ENCODE measurements at regions not wholly inside any gene's neighbourhood (a gene's known extent, or its start where the extent isn't known, plus 50 kb on each side); places are given as distances from the start of the nearest gene placed in this dataset.

DNA sequence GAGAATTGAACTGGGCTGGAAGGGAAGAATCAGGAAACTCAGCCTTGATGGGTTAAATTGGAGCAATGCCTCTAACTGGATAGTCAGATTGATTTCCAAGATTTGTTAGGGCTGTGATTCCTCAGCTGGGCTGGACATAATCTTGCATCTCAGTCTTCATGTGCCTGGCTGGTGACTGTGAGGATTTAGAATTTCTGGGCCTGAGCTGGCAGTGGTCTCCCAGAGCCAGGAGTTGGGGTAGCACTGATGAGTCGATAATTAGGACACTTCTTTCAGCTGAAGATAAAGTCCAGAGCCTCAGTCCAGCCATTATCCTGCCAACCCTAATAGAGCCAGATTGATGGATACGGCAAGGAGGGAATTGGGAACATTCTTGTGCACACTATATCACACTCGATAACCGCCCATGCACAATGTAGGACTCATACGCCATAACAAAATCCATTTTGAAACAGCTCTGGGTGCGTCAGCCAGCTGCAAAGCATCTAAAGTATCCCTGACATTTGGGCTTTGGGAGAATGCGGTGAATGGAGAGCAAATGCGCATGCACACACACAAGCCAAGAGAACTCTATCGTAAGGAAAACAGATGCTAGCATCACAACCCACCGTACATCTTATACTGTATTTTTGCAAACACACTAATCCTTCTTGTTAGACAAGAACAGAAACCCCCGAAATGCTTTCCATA lies 405.1 kb upstream of the KLF4 start:
- Histone ChIP-seq H3K9me3 (peaks cover 0 to 3% (median 0%) of the 10 kb centered on the region in 3 donors), H3K36me3 (no peaks in the 10 kb centered on the region), H3K27me3 (no peaks in the 10 kb centered on the region), H3K4me3 (no peak overlapping the region), H3K4me1 (no peaks in the 10 kb centered on the region), H3K27ac (no peak overlapping the region)
- intact Hi-C loops (cut with DNase I; ENCODE audit: low total_unique reads) = no loop called here
- no peak for DNase-seq
- TF ChIP-seq, protein P1, sequence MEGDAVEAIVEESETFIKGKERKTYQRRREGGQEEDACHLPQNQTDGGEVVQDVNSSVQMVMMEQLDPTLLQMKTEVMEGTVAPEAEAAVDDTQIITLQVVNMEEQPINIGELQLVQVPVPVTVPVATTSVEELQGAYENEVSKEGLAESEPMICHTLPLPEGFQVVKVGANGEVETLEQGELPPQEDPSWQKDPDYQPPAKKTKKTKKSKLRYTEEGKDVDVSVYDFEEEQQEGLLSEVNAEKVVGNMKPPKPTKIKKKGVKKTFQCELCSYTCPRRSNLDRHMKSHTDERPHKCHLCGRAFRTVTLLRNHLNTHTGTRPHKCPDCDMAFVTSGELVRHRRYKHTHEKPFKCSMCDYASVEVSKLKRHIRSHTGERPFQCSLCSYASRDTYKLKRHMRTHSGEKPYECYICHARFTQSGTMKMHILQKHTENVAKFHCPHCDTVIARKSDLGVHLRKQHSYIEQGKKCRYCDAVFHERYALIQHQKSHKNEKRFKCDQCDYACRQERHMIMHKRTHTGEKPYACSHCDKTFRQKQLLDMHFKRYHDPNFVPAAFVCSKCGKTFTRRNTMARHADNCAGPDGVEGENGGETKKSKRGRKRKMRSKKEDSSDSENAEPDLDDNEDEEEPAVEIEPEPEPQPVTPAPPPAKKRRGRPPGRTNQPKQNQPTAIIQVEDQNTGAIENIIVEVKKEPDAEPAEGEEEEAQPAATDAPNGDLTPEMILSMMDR (IDR thresholded peaks at IDR 0.05) = no peak

DNA sequence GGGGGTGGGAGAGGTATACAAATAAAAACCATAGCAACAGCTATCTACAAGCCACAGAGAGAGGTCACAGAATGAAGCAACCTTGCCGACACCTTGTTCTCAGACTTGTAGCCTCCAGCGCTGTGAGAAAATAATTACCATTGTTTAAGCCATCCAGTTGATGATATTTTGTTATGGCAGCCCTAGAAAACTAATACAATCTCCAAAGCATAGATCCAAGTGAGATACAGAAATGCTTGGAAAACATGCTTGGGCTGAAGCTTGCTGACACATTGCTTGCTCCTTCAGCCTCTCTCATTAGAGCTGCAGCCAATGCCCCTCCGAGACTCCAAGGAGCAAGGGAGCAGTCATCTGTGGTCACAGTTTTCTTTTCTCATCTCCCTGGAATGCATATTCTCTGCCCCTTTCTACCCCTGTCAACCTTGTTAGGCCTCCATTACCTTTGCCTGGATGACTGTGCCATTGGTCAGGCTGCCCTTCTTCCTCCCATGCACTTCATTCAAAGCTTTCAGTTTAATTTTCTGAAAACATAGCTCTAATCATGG lies 401.4 kb upstream of the KLF4 start:
- H3K27ac ChIP-seq = no peak overlapping the region

DNA sequence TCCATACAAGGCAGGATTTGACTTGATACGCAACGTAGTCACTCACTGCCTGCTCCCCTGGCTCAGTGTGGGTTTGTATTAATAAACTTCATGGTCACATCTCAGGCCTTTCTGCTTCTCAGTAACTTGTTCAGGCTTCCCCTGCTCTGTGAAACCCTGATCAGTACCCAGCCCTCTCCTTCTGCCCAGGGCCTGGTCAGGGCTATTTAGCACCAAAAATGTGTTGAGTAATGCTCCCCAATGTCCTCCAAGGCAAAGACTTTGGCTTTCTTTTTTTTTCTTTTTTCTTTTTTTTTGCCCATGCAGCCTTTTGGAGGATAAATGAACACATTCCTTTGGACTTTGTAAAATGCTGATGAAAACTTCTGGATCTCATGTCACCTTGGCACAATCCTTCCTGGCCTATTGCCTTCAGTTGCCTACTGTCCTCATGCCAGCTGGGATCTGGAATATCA lies 399.2 kb upstream of the KLF4 start:
- Histone ChIP-seq H3K36me3 (no peaks in the 10 kb centered on the region), H3K4me3 (no peak overlapping the region), H3K27ac (no peak overlapping the region), H3K27me3 (no peaks in the 10 kb centered on the region), H3K9me3 (peaks cover 0 to 3% (median 0%) of the 10 kb centered on the region in 3 donors), H3K4me1 (peaks cover 0 to 8% (median 2%) of the 10 kb centered on the region in 4 donors)
- DNase-seq = no peak
- TF ChIP-seq, protein P1 (IDR thresholded peaks at IDR 0.05) = no peak
- intact Hi-C loops (cut with DNase I; ENCODE audit: low total_unique reads) = no loop called here

More for the DNA sequence above, 401.4 kb upstream of the KLF4 start:
- Histone ChIP-seq H3K36me3 (no peaks in the 10 kb centered on the region), H3K4me3 (no peak overlapping the region), H3K4me1 (peaks cover 0 to 8% (median 2%) of the 10 kb centered on the region in 4 donors), H3K27me3 (no peaks in the 10 kb centered on the region), H3K9me3 (peaks cover 0 to 3% (median 0%) of the 10 kb centered on the region in 3 donors)
- TF ChIP-seq, protein P1 (IDR thresholded peaks at IDR 0.05) = no peak
- no peak for DNase-seq
- intact Hi-C loops (cut with DNase I; ENCODE audit: low total_unique reads) = no loop called here

DNA sequence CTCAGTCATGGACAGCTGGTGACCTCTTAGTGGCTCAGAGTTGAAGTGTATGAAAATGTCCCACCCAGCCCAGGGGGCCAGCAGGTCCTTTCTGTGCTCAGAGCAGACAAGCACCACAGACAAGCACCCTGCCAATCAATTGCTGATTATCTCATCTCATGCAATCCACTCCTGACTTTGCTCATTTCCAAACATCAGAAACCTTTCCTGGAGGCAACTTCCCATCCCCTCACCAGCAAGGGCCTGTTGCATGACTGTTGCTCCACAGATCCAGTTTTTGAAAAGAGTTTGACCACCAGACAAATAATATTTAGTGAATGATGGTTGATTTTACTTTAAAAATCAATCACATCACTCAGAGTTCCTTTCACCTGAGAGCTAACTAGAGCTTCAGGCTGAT lies 397.3 kb upstream of the KLF4 start:
- intact Hi-C loops (cut with DNase I; ENCODE audit: low total_unique reads) = no loop called here
- Histone ChIP-seq H3K27me3 (no peaks in the 10 kb centered on the region), H3K4me3 (no peak overlapping the region), H3K36me3 (no peaks in the 10 kb centered on the region), H3K9me3 (peaks cover 0 to 3% (median 0%) of the 10 kb centered on the region in 3 donors), H3K27ac (no peak overlapping the region), H3K4me1 (peaks cover 0 to 8% (median 2%) of the 10 kb centered on the region in 4 donors)
- TF ChIP-seq, protein P1 (IDR thresholded peaks at IDR 0.05) = no peak
- DNase-seq = no peak

DNA sequence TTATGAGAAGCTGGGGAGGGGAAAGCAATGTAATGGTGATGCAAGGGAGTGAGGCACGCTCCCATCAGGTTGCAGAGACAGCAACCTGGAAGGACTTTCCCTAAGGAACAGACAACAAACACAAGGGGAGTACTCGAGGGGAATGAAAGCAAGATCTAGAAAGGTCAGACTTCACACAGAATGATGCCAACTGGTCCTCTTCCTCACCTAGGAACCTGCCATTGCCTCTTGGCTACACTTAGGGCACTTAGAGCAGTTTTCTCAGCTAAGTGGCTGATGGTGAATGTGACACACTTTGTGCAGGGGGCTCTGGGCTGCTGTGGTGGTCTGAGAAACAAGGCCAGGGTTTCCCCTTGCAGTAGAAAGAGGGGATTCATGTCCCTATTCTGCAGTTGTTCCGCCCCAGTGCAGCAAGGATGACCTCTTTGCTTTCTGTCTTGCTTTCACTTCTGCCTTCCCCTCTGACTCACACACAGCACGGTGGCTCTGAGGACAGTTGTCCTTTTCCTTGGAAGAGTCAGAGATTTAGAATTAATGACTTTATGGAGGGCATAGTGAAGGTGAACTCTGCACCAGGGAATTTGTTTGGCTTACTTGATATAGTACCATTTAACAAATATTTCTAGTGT lies 394.0 kb upstream of the KLF4 start:
- Histone ChIP-seq H3K27me3 (no peaks in the 10 kb centered on the region), H3K27ac (no peak overlapping the region), H3K4me1 (peaks cover 0 to 2% (median under 1%) of the 10 kb centered on the region in 4 donors), H3K36me3 (no peaks in the 10 kb centered on the region), H3K9me3 (no peaks in the 10 kb centered on the region), H3K4me3 (no peak overlapping the region)
- no peak for DNase-seq
- intact Hi-C loops (cut with DNase I; ENCODE audit: low total_unique reads) = no loop called here
- TF ChIP-seq, protein P1 (IDR thresholded peaks at IDR 0.05) = no peak
